HEK293 (cell line): ENCODE measurements at regions not wholly inside any gene's neighbourhood (a gene's known extent, or its start where the extent isn't known, plus 50 kb on each side); places are given as distances from the start of the nearest gene placed in this dataset.

Source experiments
- CTCF ChIA-PET: fragments of 350-600 bp; formaldehyde crosslinking; extraction: SDS; loops from one replicate; lab custom pipeline; 2021; ENCODE audit warnings: antibody characterized with exemption; lab: Yijun Ruan, JAX
- POLR2A ChIA-PET: fragments of 300-600 bp; formaldehyde crosslinking; extraction: SDS; loops from one replicate; lab custom pipeline; 2020; ENCODE audit warnings: antibody characterized with exemption, inconsistent platforms; lab: Yijun Ruan, JAX
- H3K27ac ChIP-seq: fragments of 200-500 bp; sonication (Bioruptor generic); 2 replicates; pipeline ENCODE4 v1.5.1; 2014; ENCODE audit warnings: low read depth, low read length, control low read depth, inconsistent platforms; ENCODE audit errors: extremely low read depth
- H3K36me3 ChIP-seq, 2 experiments: fragments of 200-500 bp in 1 of 2; sonication (Bioruptor generic) in 1 of 2; 1 replicate in 1 of 2; 2 replicates in 1 of 2; pipeline ENCODE4 v1.5.1; 2014 to 2017; ENCODE audit warnings: inconsistent platforms in 2 of 2, low read length in 2 of 2; ENCODE audit not compliant: control insufficient read depth in 2 of 2, insufficient read depth in 1 of 2
- H3K4me1 ChIP-seq: fragments of 200-500 bp; sonication (Bioruptor generic); 2 replicates; pipeline ENCODE4 v1.5.1; 2014; ENCODE audit warnings: mild to moderate bottlenecking, low read length, inconsistent platforms; ENCODE audit not compliant: control insufficient read depth, insufficient read depth
- H3K4me3 ChIP-seq: 2 replicates; pipeline ENCODE4 v1.5.1; 2011; ENCODE audit warnings: low read depth, mild to moderate bottlenecking, control low read depth, low read length, moderate library complexity
- H3K9me3 ChIP-seq: fragments of 200-500 bp; sonication (Bioruptor generic); 2 replicates; pipeline ENCODE4 v1.5.1; 2014; ENCODE audit warnings: low read depth, low read length, inconsistent platforms; ENCODE audit not compliant: control insufficient read depth, insufficient read depth
- BCL6B ChIP-seq: fragments of 450-650 bp; formaldehyde crosslinking; IDR thresholded peaks from 2 replicates; pipeline ENCODE4 v1.5.1; 2017; ENCODE audit warnings: missing biosample characterization, missing genetic modification characterization
- SP7 ChIP-seq: fragments of 450-650 bp; formaldehyde crosslinking; IDR thresholded peaks from 2 replicates; pipeline ENCODE4 v1.5.1; 2016; ENCODE audit warnings: missing biosample characterization, missing genetic modification characterization
- ZNF121 ChIP-seq: fragments of 450-650 bp; formaldehyde crosslinking; IDR thresholded peaks from 2 replicates; pipeline ENCODE4 v1.5.1; 2016; ENCODE audit warnings: missing biosample characterization, missing genetic modification characterization
- ZNF175 ChIP-seq: fragments of 450-650 bp; formaldehyde crosslinking; IDR thresholded peaks from 2 replicates; pipeline ENCODE4 v1.5.1; 2016; ENCODE audit warnings: missing biosample characterization, missing genetic modification characterization
- ZNF24 ChIP-seq: fragments of 450-650 bp; formaldehyde crosslinking; IDR thresholded peaks from 2 replicates; pipeline ENCODE4 v1.5.1; 2016; ENCODE audit warnings: missing biosample characterization, missing genetic modification characterization
- ZNF416 ChIP-seq: fragments of 450-650 bp; formaldehyde crosslinking; IDR thresholded peaks from 2 replicates; pipeline ENCODE4 v1.5.1; 2016; ENCODE audit warnings: missing biosample characterization, missing genetic modification characterization
- ZNF571 ChIP-seq: fragments of 450-650 bp; formaldehyde crosslinking; IDR thresholded peaks from 2 replicates; pipeline ENCODE4 v1.5.0; 2017; ENCODE audit warnings: missing biosample characterization, missing genetic modification characterization
- ZNF670 ChIP-seq: fragments of 450-650 bp; formaldehyde crosslinking; IDR thresholded peaks from 2 replicates; pipeline ENCODE4 v1.5.1; 2016; ENCODE audit warnings: missing biosample characterization, missing genetic modification characterization, low read depth
- ZNF76 ChIP-seq: fragments of 450-650 bp; formaldehyde crosslinking; IDR thresholded peaks from 2 replicates; pipeline ENCODE4; 2016; ENCODE audit warnings: low read depth, missing biosample characterization, missing genetic modification characterization, borderline replicate concordance
- ZNF777 ChIP-seq: fragments of 450-650 bp; formaldehyde crosslinking; IDR thresholded peaks from 2 replicates; pipeline ENCODE4 v1.5.1; 2017; ENCODE audit warnings: missing biosample characterization, missing genetic modification characterization, borderline replicate concordance
- ZNF837 ChIP-seq: fragments of 450-650 bp; formaldehyde crosslinking; IDR thresholded peaks from 2 replicates; pipeline ENCODE4 v1.5.1; 2016; ENCODE audit warnings: missing biosample characterization, missing genetic modification characterization
- TF ChIP-seq, protein P1 (sequence below): fragments of 450-650 bp; IDR thresholded peaks from 2 replicates; pipeline ENCODE4 v1.5.1; 2018; ENCODE audit warnings: missing biosample characterization, mild to moderate bottlenecking, missing genetic modification characterization
- TF ChIP-seq, protein P2 (sequence below): fragments of 450-650 bp; formaldehyde crosslinking; IDR thresholded peaks from 2 replicates; pipeline ENCODE4; 2016; ENCODE audit warnings: missing biosample characterization, missing genetic modification characterization
- TF ChIP-seq, protein P3 (sequence below): fragments of 450-650 bp; formaldehyde crosslinking; IDR thresholded peaks from 2 replicates; pipeline ENCODE4 v1.5.1; 2017; ENCODE audit warnings: missing biosample characterization, missing genetic modification characterization

DNA sequence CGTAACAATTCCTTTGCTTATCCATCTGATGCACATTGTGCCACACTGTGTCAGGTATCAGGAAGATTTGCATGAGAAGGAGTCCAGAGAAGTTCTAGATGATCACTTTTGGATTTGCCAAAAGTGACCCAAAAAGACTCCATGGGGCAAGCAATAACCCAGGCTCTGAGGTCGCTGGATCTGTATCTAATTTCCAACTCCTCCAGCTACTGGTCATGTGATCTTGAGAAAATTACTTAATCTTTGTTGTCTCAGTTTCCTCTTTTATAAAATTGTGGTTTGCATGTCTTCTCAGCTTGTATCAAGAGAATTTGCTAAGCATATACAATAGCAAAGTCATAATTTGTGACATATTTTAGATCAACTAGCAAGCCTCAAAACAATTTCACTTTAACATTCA lies 61.3 kb upstream of the ITGA4 start (continued):
- TF ChIP-seq ZNF76 (tag by site-specific recombination), result no peak

DNA sequence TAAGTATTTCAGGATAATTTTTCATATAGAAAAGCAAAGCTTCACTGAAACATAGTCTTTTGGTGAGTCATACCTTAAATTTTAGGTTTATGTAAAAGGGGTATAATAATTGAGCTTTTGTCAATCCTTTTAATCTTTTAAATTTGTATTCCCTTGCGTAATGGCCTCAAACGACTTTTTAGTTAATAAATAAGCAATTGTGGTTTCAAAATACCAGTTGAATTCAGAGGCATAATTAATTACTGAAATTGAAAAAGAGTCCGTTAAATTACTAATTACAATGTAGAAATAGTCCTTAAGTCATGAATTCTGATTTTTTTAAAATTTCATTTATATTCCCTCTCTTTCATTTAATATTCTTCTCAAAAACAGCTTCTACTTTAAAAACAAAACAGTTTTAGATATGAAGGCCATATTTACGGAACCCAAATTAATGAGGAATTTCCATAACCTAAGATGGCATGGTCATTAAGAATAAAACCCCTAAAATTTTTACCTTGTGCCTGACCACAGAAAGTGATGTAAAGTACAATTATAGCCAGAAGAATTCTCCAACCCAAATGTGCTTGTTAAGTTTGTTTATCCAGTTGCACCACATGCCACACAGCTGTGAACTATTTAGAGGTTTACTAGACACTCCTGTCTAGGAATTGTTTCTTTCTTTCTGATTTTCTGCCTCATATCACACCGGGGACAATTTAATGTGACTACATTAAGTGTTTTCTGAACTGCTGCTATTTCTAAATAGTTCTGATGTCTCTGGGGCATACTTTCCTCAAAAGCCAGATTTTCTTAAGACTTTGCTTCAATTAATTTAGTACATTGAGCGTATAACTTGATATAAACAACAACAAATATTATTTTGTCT lies 60.7 kb upstream of the ITGA4 start:
- no peak for TF ChIP-seq ZNF24
- TF ChIP-seq, protein P1, sequence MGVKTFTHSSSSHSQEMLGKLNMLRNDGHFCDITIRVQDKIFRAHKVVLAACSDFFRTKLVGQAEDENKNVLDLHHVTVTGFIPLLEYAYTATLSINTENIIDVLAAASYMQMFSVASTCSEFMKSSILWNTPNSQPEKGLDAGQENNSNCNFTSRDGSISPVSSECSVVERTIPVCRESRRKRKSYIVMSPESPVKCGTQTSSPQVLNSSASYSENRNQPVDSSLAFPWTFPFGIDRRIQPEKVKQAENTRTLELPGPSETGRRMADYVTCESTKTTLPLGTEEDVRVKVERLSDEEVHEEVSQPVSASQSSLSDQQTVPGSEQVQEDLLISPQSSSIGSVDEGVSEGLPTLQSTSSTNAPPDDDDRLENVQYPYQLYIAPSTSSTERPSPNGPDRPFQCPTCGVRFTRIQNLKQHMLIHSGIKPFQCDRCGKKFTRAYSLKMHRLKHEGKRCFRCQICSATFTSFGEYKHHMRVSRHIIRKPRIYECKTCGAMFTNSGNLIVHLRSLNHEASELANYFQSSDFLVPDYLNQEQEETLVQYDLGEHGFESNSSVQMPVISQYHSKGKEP (tag by site-specific recombination), result 0 out of 2 replicates have a peak, but pooled peaks have one; percentile 42
- TF ChIP-seq, protein P2, sequence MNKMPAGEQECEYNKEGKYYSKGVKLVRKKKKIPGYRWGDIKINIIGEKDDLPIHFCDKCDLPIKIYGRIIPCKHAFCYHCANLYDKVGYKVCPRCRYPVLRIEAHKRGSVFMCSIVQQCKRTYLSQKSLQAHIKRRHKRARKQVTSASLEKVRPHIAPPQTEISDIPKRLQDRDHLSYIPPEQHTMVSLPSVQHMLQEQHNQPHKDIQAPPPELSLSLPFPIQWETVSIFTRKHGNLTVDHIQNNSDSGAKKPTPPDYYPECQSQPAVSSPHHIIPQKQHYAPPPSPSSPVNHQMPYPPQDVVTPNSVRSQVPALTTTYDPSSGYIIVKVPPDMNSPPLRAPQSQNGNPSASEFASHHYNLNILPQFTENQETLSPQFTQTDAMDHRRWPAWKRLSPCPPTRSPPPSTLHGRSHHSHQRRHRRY, result no peak
- TF ChIP-seq ZNF121 (tag by site-specific recombination), result no peak
- no peak for TF ChIP-seq ZNF670 (tag by site-specific recombination)
- no peak for TF ChIP-seq SP7 (tag by site-specific recombination)
- TF ChIP-seq ZNF175, result no peak
- no peak for TF ChIP-seq ZNF777 (tag by site-specific recombination)
- peak; percentile 98 for TF ChIP-seq BCL6B (tag by site-specific recombination)
- TF ChIP-seq, protein P3, sequence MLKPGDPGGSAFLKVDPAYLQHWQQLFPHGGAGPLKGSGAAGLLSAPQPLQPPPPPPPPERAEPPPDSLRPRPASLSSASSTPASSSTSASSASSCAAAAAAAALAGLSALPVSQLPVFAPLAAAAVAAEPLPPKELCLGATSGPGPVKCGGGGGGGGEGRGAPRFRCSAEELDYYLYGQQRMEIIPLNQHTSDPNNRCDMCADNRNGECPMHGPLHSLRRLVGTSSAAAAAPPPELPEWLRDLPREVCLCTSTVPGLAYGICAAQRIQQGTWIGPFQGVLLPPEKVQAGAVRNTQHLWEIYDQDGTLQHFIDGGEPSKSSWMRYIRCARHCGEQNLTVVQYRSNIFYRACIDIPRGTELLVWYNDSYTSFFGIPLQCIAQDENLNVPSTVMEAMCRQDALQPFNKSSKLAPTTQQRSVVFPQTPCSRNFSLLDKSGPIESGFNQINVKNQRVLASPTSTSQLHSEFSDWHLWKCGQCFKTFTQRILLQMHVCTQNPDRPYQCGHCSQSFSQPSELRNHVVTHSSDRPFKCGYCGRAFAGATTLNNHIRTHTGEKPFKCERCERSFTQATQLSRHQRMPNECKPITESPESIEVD, result peak; percentile 81
- TF ChIP-seq ZNF571, result no peak
- H3K36me3 ChIP-seq, result no peaks in the 10 kb centered on the region
- no peaks in the 10 kb centered on the region for H3K9me3 ChIP-seq
- ChIA-PET POLR2A (no interaction called here), CTCF (interaction anchor here (0.6 kb wide), 1 partner anchor 292 kb away, joined by 5 read pairs; no protein-coding TSS in a partner anchor)
- H3K4me3 ChIP-seq, result no peak overlapping the region
- H3K27ac ChIP-seq, result no peak overlapping the region
- peaks cover 13% of the 10 kb centered on the region for H3K4me1 ChIP-seq

DNA sequence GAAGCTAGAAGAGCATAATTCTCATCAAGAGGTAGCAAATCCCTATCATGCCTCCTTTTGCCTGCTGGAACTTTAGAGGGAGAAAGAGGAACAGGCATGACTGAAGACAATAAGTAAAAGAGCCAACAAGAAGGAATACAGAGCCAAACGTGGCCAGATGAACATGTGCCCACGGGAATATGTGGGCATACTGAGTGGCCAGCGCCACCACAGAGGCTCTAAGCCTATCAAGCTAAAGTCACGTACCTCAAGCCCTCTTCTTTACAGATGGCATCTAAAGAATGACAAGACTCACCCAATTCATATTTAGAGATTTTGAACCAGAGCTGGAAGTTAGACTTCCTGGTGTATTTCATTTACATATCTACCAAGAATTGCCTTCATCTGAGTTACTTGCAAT lies 59.9 kb upstream of the ITGA4 start:
- Histone ChIP-seq H3K4me3 (no peak overlapping the region), H3K36me3 (no peaks in the 10 kb centered on the region), H3K9me3 (no peaks in the 10 kb centered on the region), H3K4me1 (peaks cover 13% of the 10 kb centered on the region), H3K27ac (no peak overlapping the region)
- ChIA-PET CTCF (no interaction called here), POLR2A (no interaction called here)
- TF ChIP-seq ZNF121 (tag by site-specific recombination), result no peak
- TF ChIP-seq ZNF76 (tag by site-specific recombination), result no peak
- TF ChIP-seq ZNF416, result no peak
- no peak for TF ChIP-seq ZNF837 (tag by site-specific recombination)
